Heart right ventricle (tissue), 16 donors: ENCODE measurements at regions not wholly inside any gene's neighbourhood (a gene's known extent, or its start where the extent isn't known, plus 50 kb on each side); places are given as distances from the start of the nearest gene placed in this dataset.
A peak's percentile ranks its signal among the peaks of the same experiment; 100 is the strongest.
"Not testable (repeated sequence)": the region's sequence is repeated elsewhere in the genome, so short reads cannot be mapped to it uniquely, and the experiment has no call there.

Source experiments
- ATAC-seq, 8 donors: fragments of 200-7000 bp; cut with Tn5 transposase; one replicate each; pipeline ENCODE4 v1.9.1; 2020; ENCODE audit warnings: mild to moderate bottlenecking in 8 of 8, moderate library complexity in 8 of 8, moderate number of reproducible peaks in 1 of 8
- DNase-seq, 2 donors: peaks; one replicate each; pipeline ENCODE4 v3.0.0-alpha.2; 2020
- H3K27ac ChIP-seq, 10 donors: fragments of 200-600 bp; sonication (generic) in 2 of 10; one replicate each; pipeline versions ENCODE4 v1.5.0 to v1.8.0; 2020 to 2022; ENCODE audit warnings: mild to moderate bottlenecking in 3 of 10
- H3K27me3 ChIP-seq, 7 donors: fragments of 200-600 bp; one replicate each; pipeline ENCODE4 v1.8.0; 2021 to 2022; ENCODE audit warnings: mild to moderate bottlenecking in 2 of 7
- H3K36me3 ChIP-seq, 9 donors: fragments of 200-600 bp; sonication (generic) in 1 of 9; one replicate each; pipeline versions ENCODE4 v1.5.0 to v1.8.0; 2020 to 2022; ENCODE audit warnings: mild to moderate bottlenecking in 2 of 9
- H3K4me1 ChIP-seq, 9 donors: fragments of 200-600 bp; sonication (generic) in 1 of 9; one replicate each; pipeline versions ENCODE4 v1.5.0 to v1.8.0; 2020 to 2022; ENCODE audit warnings: mild to moderate bottlenecking in 4 of 9
- H3K4me3 ChIP-seq, 10 donors: fragments of 200-600 bp; sonication (generic) in 2 of 10; one replicate each; pipeline versions ENCODE4 v1.5.0 to v1.8.0; 2020 to 2022; ENCODE audit warnings: mild to moderate bottlenecking in 7 of 10, moderate library complexity in 2 of 10
- H3K9me3 ChIP-seq, 11 donors: fragments of 200-600 bp in 10 of 11; sonication (generic) in 2 of 11; one replicate each; pipeline versions ENCODE4 v1.5.0 to v1.8.0; 2013 to 2022; ENCODE audit warnings: mild to moderate bottlenecking in 2 of 11, control low read depth in 1 of 11, moderate library complexity in 1 of 11
- WGBS, 2 donors: extraction: QIAGEN DNeasy Blood & Tissue Kit; methylation state at CpG; one replicate each; pipeline ENCODE4 v1.1.7; 2013; ENCODE audit warnings: inconsistent platforms in 1 of 2; 5-methylcytosine and 5-hydroxymethylcytosine counted together
- intact Hi-C, 10 donors: fragments of 100-400 bp; cut with DNase I; formaldehyde crosslinking; loops; one replicate each; pipeline versions ENCODE4 v1.11.1 to v1.14.2; 2022
- TF ChIP-seq, protein P1 (sequence below), 9 donors: fragments of 200-600 bp; sonication (generic) in 2 of 9; IDR thresholded peaks; one replicate each; pipeline versions ENCODE4 v1.5.0 to v1.8.0; 2021 to 2022; ENCODE audit warnings: antibody characterized with exemption in 9 of 9, mild to moderate bottlenecking in 5 of 9, moderate library complexity in 1 of 9
- donor health status: Arrhythmogenic right ventricular cardiomyopathy.
- donor health status: ischemic (EF 13 %, LVEDD 7.1; RV severe dilation, severe dysfunction).
- donor health status: healthy with polysubstance abuse.
- donor health status: DM: no; HTN: yes; CAD: no.
- donor health status: DM: no; HTN: no; CAD: no.
- donor health status: ischemic (EF 25% LVEDD 6.9; RV normal size, moderate dysfunction).
- donor health status: ischemic (EF 25% LVEDD 5.7; RV mildly dilated, moderate dysfunction).
- donor health status: healthy.
- donor health status: DM: yes; HTN: yes; CAD: no.
- donor health status: Ischemic cardiomyopathy.
- donor health status: ischemic (EF 35%, LVEDD 5.7; RV mildly dilated, moderate dysfunction).
- donor health status: nonischemic (EF 11% LVEDD 7.7; RV severe dilation, severe dysfunction).
- donor health status: DM: yes; HTN: yes; CAD: no.
- donor health status: PGD.
- donor health status: ischemic (EF 29% LVEDD 5.4; RV normal size, mild dysfunction).
- donor health status: nonischemic (EF 23%, LVEDD 6.1; RV moderate dilation, normal function).

- no peaks in the 10 kb centered on the region for H3K4me1 ChIP-seq
- H3K36me3 ChIP-seq, result no peaks in the 10 kb centered on the region
- intact Hi-C loops, result loop anchor here in 2 of 10 donors (5.0 to 10.0 kb wide), 2 partner anchors 184 to 206 kb away; no protein-coding TSS in a partner anchor
- no peak for DNase-seq
- TF ChIP-seq, protein P1, sequence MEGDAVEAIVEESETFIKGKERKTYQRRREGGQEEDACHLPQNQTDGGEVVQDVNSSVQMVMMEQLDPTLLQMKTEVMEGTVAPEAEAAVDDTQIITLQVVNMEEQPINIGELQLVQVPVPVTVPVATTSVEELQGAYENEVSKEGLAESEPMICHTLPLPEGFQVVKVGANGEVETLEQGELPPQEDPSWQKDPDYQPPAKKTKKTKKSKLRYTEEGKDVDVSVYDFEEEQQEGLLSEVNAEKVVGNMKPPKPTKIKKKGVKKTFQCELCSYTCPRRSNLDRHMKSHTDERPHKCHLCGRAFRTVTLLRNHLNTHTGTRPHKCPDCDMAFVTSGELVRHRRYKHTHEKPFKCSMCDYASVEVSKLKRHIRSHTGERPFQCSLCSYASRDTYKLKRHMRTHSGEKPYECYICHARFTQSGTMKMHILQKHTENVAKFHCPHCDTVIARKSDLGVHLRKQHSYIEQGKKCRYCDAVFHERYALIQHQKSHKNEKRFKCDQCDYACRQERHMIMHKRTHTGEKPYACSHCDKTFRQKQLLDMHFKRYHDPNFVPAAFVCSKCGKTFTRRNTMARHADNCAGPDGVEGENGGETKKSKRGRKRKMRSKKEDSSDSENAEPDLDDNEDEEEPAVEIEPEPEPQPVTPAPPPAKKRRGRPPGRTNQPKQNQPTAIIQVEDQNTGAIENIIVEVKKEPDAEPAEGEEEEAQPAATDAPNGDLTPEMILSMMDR (IDR thresholded peaks at IDR 0.05), result no peak
- peaks cover 0 to 9% (median 0%) of the 10 kb centered on the region in 7 donors for H3K27me3 ChIP-seq
- 49 to 55% methylated on average over 4 of the region's 4 CpGs for WGBS, 2 donors
- H3K4me3 ChIP-seq, result no peak overlapping the region
- H3K9me3 ChIP-seq, result no peaks in the 10 kb centered on the region
- H3K27ac ChIP-seq, result no peak overlapping the region
- ATAC-seq, result no peak
Measured at GRCh38 chr14:23728791-23729190, 92.6 kb downstream of the DHRS2 start.

- 76% methylated on average over 8 of the region's 8 CpGs for WGBS, 2 donors
- no peak for DNase-seq
- H3K27ac ChIP-seq, result no peak overlapping the region
- H3K4me3 ChIP-seq, result no peak overlapping the region
- TF ChIP-seq, protein P1 (IDR thresholded peaks at IDR 0.05), result no peak
- ATAC-seq, result peak in 1 of 8 donors; percentile 44
- intact Hi-C loops, result loop anchor here in 3 of 10 donors (5.0 to 10.0 kb wide), 3 partner anchors 182 to 205 kb away; no protein-coding TSS in a partner anchor
- no peaks in the 10 kb centered on the region for H3K9me3 ChIP-seq
- H3K27me3 ChIP-seq, result peaks cover 0 to 9% (median 0%) of the 10 kb centered on the region in 7 donors
- no peaks in the 10 kb centered on the region for H3K4me1 ChIP-seq
- H3K36me3 ChIP-seq, result no peaks in the 10 kb centered on the region
Measured at GRCh38 chr14:23729720-23730387, 93.7 kb downstream of the DHRS2 start.

GRCh38 chr14:23735394-23735793 is 99.2 kb downstream of the DHRS2 start:
- Histone ChIP-seq H3K27me3 (peaks cover 0 to 9% (median 0%) of the 10 kb centered on the region in 7 donors), H3K4me3 (no peak overlapping the region), H3K36me3 (no peaks in the 10 kb centered on the region), H3K27ac (no peak overlapping the region), H3K4me1 (no peaks in the 10 kb centered on the region), H3K9me3 (peaks cover 0 to 21% (median 0%) of the 10 kb centered on the region in 11 donors)
- TF ChIP-seq, protein P1 (IDR thresholded peaks at IDR 0.05), result no peak
- DNase-seq (no peak), ATAC-seq (no peak)
- intact Hi-C loops, result no loop called here

DNA sequence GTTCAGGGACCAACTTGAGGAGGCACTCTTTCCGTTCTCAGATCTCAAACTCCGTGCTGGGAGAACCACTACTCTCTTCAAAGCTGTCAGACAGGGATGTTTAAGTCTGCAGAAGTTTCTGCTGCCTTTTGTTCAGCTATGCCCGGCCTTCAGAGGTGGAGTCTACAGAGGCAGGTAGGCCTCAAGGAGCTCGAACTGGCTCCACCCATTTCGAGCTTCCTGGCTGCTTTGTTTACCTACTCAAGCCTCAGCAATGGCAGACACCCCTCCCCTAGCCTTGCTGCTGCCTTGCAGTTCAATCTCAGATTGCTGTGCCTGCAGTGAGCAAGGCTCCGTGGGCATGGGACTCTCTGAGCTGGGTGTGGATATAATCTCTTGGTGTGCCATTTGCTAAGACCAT is 108.2 kb downstream of the DHRS2 start:
- H3K27ac ChIP-seq, H3K4me1 ChIP-seq, H3K36me3 ChIP-seq, DNase-seq, ATAC-seq, H3K4me3 ChIP-seq, intact Hi-C loops, H3K27me3 ChIP-seq: not testable (repeated sequence)
- 44 to 53% methylated on average over 6 of the region's 6 CpGs for WGBS, 2 donors
- peaks cover 0 to 17% (median 0%) of the 10 kb centered on the region in 11 donors for H3K9me3 ChIP-seq

- DNase-seq, result no peak
- WGBS, 2 donors, result 42 to 45% methylated on average over 4 of the region's 4 CpGs
- Histone ChIP-seq H3K4me1 (no peaks in the 10 kb centered on the region), H3K4me3 (no peak overlapping the region), H3K36me3 (no peaks in the 10 kb centered on the region), H3K9me3 (no peaks in the 10 kb centered on the region), H3K27ac (no peak overlapping the region), H3K27me3 (peaks cover 0 to 14% (median 10%) of the 10 kb centered on the region in 7 donors)
- intact Hi-C loops, result no loop called here
- ATAC-seq, result no peak
- TF ChIP-seq, protein P1 (IDR thresholded peaks at IDR 0.05), result no peak
Measured at GRCh38 chr14:23750357-23750756, 114.2 kb downstream of the DHRS2 start.
